ENCODE measurements at regions not wholly inside any gene's neighbourhood (a gene's known extent, or its start where the extent isn't known, plus 50 kb on each side); places are given as distances from the start of the nearest gene placed in this dataset.
"Not testable (repeated sequence)": the region's sequence is repeated elsewhere in the genome, so short reads cannot be mapped to it uniquely, and the experiment has no call there.

GRCh38 chr12:105485921-105486320, 155.4 kb downstream of the C12orf75 start:
- Histone ChIP-seq H3K27ac (ENCODE audit: low read length) (no peak overlapping the region), H3K27me3 (ENCODE audit: insufficient read depth, low read length) (no peaks in the 10 kb centered on the region), H3K9me3 (ENCODE audit: insufficient read depth, low read depth, low read length) (no peaks in the 10 kb centered on the region), H3K4me1 (ENCODE audit: insufficient read depth, low read length) (peaks cover 2% of the 10 kb centered on the region; the same call in 1 of the 2 replicates), H3K4me3 (ENCODE audit: low read length) (no peak overlapping the region), H3K36me3 (ENCODE audit: insufficient read depth, low read depth, low read length) (no peaks in the 10 kb centered on the region), H3K9ac (ENCODE audit: low read depth, low read length) (no peak overlapping the region)

- Histone ChIP-seq H3K4me1 (ENCODE audit: insufficient read depth, low read length) (no peaks in the 10 kb centered on the region), H3K27me3 (ENCODE audit: insufficient read depth, low read length) (no peaks in the 10 kb centered on the region), H3K4me3 (ENCODE audit: low read length) (no peak overlapping the region), H3K9me3 (ENCODE audit: insufficient read depth, low read depth, low read length) (no peaks in the 10 kb centered on the region), H3K9ac (ENCODE audit: low read depth, low read length) (no peak overlapping the region), H3K36me3 (ENCODE audit: insufficient read depth, low read depth, low read length) (no peaks in the 10 kb centered on the region), H3K27ac (ENCODE audit: low read length) (no peak overlapping the region)
Observed at GRCh38 chr12:105487963-105488362, 157.5 kb downstream of the C12orf75 start.

- Histone ChIP-seq H3K4me3 (ENCODE audit: low read length) (no peak overlapping the region), H3K4me1 (ENCODE audit: insufficient read depth, low read length) (no peaks in the 10 kb centered on the region), H3K27me3 (ENCODE audit: insufficient read depth, low read length) (no peaks in the 10 kb centered on the region), H3K27ac (ENCODE audit: low read length) (no peak overlapping the region), H3K36me3 (ENCODE audit: insufficient read depth, low read depth, low read length) (no peaks in the 10 kb centered on the region), H3K9me3 (ENCODE audit: insufficient read depth, low read depth, low read length) (peaks cover 5% of the 10 kb centered on the region; the same call in 1 of the 2 replicates), H3K9ac (ENCODE audit: low read depth, low read length) (no peak overlapping the region)
Observed at GRCh38 chr12:105492591-105493545, 162.4 kb downstream of the C12orf75 start.

GRCh38 chr12:105499205-105499604, 168.7 kb downstream of the C12orf75 start:
- Histone ChIP-seq H3K9ac (ENCODE audit: low read depth, low read length) (no peak overlapping the region), H3K36me3 (ENCODE audit: insufficient read depth, low read depth, low read length) (no peaks in the 10 kb centered on the region), H3K27ac (ENCODE audit: low read length) (no peak overlapping the region), H3K27me3 (ENCODE audit: insufficient read depth, low read length) (no peaks in the 10 kb centered on the region), H3K4me1 (ENCODE audit: insufficient read depth, low read length) (no peaks in the 10 kb centered on the region), H3K9me3 (ENCODE audit: insufficient read depth, low read depth, low read length) (peaks cover 5% of the 10 kb centered on the region; the same call in 1 of the 2 replicates), H3K4me3 (ENCODE audit: low read length) (no peak overlapping the region)

- H3K36me3 ChIP-seq (ENCODE audit: insufficient read depth, low read depth, low read length); H3K9me3 ChIP-seq (ENCODE audit: insufficient read depth, low read depth, low read length); H3K4me3 ChIP-seq (ENCODE audit: low read length); H3K4me1 ChIP-seq (ENCODE audit: insufficient read depth, low read length); H3K27ac ChIP-seq (ENCODE audit: low read length); H3K27me3 ChIP-seq (ENCODE audit: insufficient read depth, low read length); H3K9ac ChIP-seq (ENCODE audit: low read depth, low read length): not testable (repeated sequence)
Observed at GRCh38 chr12:105500676-105501075, 170.2 kb downstream of the C12orf75 start.

GRCh38 chr12:105502426-105502930, 172.0 kb downstream of the C12orf75 start:
- Histone ChIP-seq H3K27ac (ENCODE audit: low read length) (no peak overlapping the region), H3K4me3 (ENCODE audit: low read length) (no peak overlapping the region), H3K9ac (ENCODE audit: low read depth, low read length) (no peak overlapping the region), H3K4me1 (ENCODE audit: insufficient read depth, low read length) (no peaks in the 10 kb centered on the region), H3K9me3 (ENCODE audit: insufficient read depth, low read depth, low read length) (peaks cover 3% of the 10 kb centered on the region; the same call in 1 of the 2 replicates), H3K36me3 (ENCODE audit: insufficient read depth, low read depth, low read length) (no peaks in the 10 kb centered on the region), H3K27me3 (ENCODE audit: insufficient read depth, low read length) (no peaks in the 10 kb centered on the region)

GRCh38 chr12:105503619-105504018, 173.1 kb downstream of the C12orf75 start:
- Histone ChIP-seq H3K27me3 (ENCODE audit: insufficient read depth, low read length) (no peaks in the 10 kb centered on the region), H3K36me3 (ENCODE audit: insufficient read depth, low read depth, low read length) (no peaks in the 10 kb centered on the region), H3K4me1 (ENCODE audit: insufficient read depth, low read length) (no peaks in the 10 kb centered on the region), H3K27ac (ENCODE audit: low read length) (no peak overlapping the region), H3K9ac (ENCODE audit: low read depth, low read length) (no peak overlapping the region), H3K4me3 (ENCODE audit: low read length) (no peak overlapping the region), H3K9me3 (ENCODE audit: insufficient read depth, low read depth, low read length) (no peaks in the 10 kb centered on the region)

- H3K4me1 ChIP-seq (ENCODE audit: insufficient read depth, low read length), result no peaks in the 10 kb centered on the region
- H3K27ac ChIP-seq (ENCODE audit: low read length), result no peak overlapping the region
- H3K4me3 ChIP-seq (ENCODE audit: low read length), result no peak overlapping the region
- no peaks in the 10 kb centered on the region for H3K27me3 ChIP-seq (ENCODE audit: insufficient read depth, low read length)
- no peaks in the 10 kb centered on the region for H3K36me3 ChIP-seq (ENCODE audit: insufficient read depth, low read depth, low read length)
- H3K9ac ChIP-seq (ENCODE audit: low read depth, low read length), result no peak overlapping the region
- no peaks in the 10 kb centered on the region for H3K9me3 ChIP-seq (ENCODE audit: insufficient read depth, low read depth, low read length)
Observed at GRCh38 chr12:105504286-105504685, 173.8 kb downstream of the C12orf75 start.

GRCh38 chr12:105506678-105507310, 176.3 kb downstream of the C12orf75 start:
- no peaks in the 10 kb centered on the region for H3K9me3 ChIP-seq (ENCODE audit: insufficient read depth, low read depth, low read length)
- no peak overlapping the region for H3K9ac ChIP-seq (ENCODE audit: low read depth, low read length)
- H3K27ac ChIP-seq (ENCODE audit: low read length), result no peak overlapping the region
- H3K4me1 ChIP-seq (ENCODE audit: insufficient read depth, low read length), result no peaks in the 10 kb centered on the region
- H3K36me3 ChIP-seq (ENCODE audit: insufficient read depth, low read depth, low read length), result no peaks in the 10 kb centered on the region
- H3K27me3 ChIP-seq (ENCODE audit: insufficient read depth, low read length), result no peaks in the 10 kb centered on the region
- no peak overlapping the region for H3K4me3 ChIP-seq (ENCODE audit: low read length)

GRCh38 chr12:105507311-105508038, 177.0 kb downstream of the C12orf75 start:
- H3K9me3 ChIP-seq (ENCODE audit: insufficient read depth, low read depth, low read length), result no peaks in the 10 kb centered on the region
- H3K27ac ChIP-seq (ENCODE audit: low read length), result no peak overlapping the region
- no peaks in the 10 kb centered on the region for H3K4me1 ChIP-seq (ENCODE audit: insufficient read depth, low read length)
- H3K9ac ChIP-seq (ENCODE audit: low read depth, low read length), result no peak overlapping the region
- H3K27me3 ChIP-seq (ENCODE audit: insufficient read depth, low read length), result no peaks in the 10 kb centered on the region
- H3K4me3 ChIP-seq (ENCODE audit: low read length), result no peak overlapping the region
- no peaks in the 10 kb centered on the region for H3K36me3 ChIP-seq (ENCODE audit: insufficient read depth, low read depth, low read length)

- Histone ChIP-seq H3K27ac (ENCODE audit: low read length) (no peak overlapping the region), H3K9ac (ENCODE audit: low read depth, low read length) (no peak overlapping the region), H3K9me3 (ENCODE audit: insufficient read depth, low read depth, low read length) (no peaks in the 10 kb centered on the region), H3K36me3 (ENCODE audit: insufficient read depth, low read depth, low read length) (no peaks in the 10 kb centered on the region), H3K4me3 (ENCODE audit: low read length) (no peak overlapping the region), H3K4me1 (ENCODE audit: insufficient read depth, low read length) (no peaks in the 10 kb centered on the region), H3K27me3 (ENCODE audit: insufficient read depth, low read length) (no peaks in the 10 kb centered on the region)
Observed at GRCh38 chr12:105508096-105508495, 177.6 kb downstream of the C12orf75 start.
